GM19035 (cell line): ENCODE measurements at regions not wholly inside any gene's neighbourhood (a gene's known extent, or its start where the extent isn't known, plus 50 kb on each side); places are given as distances from the start of the nearest gene placed in this dataset.

Experiments used
- ATAC-seq: cut with Tn5 transposase; IDR thresholded peaks from one replicate; pipeline ENCODE4 v1.9.1; 2021; ENCODE audit not compliant: unreplicated experiment

DNA sequence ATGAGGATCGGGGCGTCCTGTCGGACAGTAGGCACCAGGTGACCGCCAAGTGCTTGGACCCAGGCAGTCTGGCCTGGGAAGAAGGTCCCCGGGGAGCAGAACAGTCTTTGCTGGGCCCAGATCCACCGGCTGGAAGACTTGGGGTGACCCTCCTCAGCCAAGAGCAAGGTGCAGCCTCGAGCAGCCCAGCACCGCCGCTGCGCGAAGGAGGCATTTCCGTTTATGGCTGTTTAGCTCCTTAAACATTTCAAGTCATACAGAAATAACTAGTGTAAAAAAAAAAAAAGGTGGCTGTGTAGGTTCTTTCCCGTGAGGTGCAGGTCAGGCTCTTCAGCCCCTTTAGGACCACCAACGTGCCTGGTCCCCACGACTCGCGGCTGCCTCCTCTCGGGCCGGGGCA is 370.2 kb downstream of the CMPK2 start:
- no peak for ATAC-seq

DNA sequence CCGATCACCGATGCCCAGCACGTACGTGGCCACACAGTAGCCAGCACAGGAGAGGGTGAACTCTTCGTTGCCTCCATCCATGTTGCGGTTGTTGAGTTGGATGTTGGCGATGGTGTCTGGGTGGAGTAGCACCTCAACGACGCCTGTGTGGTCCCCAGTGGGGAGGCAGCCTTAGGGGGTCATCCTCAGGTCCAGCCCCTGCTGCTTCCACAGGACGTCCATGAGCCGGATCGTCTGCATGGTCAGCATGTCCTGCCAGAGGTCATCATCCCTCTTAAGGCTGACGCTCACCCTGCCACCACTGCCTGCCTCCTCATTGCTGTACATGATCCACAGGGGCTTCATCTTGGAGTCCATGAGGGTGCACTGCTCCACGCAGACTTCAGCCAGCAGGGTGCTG is 369.3 kb downstream of the CMPK2 start:
- ATAC-seq, result no peak

DNA sequence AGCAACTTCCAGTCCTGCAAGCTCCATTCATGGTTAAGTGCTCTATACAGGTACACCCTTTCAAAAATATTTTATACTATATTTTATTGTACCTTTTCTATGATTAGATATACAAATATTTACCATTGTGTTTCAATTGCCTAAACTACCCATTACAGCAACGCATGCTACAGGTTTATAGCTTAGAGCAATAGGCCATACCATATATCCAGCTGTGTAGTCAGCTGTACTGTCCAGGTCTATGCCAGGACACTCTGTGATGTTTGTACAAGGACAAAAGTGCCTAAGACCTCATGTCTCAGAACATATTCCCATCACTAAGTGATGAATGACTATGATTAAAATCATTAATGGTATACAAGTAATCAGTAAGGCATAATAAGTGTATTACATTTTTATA is 368.7 kb downstream of the CMPK2 start:
- ATAC-seq, result no peak

DNA sequence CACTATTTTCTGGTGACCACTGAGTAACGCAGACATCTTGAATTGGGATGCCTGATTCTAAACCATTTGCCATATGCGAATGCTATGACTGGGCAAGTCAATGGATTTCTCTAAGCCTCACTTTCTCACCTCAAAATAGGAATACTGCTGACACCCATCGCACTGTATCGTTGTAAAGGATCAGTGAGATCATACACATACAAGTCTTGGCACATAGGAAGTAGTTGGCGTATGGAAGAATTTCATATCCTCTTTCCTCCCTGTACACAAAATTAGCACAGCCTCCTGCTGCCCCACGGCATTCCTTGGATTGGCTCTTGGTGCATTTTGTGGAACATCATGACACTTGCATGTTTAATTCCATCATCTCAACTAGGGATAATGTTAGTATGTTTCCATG is 366.9 kb downstream of the CMPK2 start:
- no peak for ATAC-seq

DNA sequence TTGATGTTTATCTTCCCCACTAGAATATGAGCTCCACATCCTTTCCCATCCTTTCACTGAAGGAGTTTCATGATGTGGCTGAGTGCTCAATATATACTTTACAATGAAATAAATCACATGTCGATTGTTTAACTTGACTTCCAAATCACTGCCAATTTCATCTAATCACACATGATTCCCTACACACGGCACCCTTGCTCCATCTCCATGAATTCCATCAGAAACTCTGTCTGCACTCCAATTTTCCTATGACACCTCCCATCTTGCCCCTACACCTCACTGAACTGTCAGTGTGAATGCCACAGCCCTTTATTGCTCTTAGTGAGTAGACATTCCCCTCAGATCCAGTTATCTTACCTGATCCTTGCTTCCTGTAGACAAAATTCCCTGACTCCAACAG is 366.0 kb downstream of the CMPK2 start:
- ATAC-seq, result no peak

DNA sequence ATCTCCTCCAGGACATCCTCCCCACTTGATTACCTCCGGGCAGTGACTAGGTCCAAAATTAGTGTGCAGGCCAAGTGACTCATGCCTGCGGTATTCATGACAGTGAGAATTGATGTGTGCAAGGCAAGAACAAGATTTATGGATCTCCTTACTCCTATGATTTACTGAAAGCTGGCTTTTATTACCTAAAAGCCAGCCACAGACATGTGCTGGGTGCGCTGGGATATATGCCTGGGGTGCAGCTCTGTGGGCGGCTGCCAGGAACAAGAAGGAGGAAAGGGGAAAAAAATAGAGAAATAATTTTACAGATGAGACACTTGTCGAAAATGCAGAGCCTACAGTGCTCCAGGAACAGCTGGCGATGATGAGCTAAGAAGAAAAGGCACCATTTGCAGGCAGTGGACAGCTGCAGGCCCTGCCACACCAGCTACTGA is 359.3 kb downstream of the CMPK2 start:
- ATAC-seq, result no peak

DNA sequence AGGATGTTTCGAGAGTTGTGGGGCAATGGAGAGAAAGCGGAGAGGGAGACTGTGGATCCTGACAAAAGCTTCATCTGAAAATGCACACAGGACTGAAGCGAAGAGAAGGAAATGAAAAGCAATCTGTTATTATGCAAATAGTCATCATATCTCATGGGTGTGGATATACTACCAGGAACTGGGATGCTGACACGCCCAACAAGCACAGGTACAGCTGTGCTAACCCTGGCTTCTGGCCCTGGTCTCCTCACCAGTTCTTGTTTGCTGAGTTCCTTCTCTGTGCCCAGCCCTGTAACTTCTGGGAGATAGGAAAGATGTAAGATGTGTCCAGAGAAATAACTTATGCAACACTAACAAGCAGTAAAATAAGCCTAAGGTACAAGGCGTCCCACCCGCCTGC is 358.8 kb downstream of the CMPK2 start:
- no peak for ATAC-seq

DNA sequence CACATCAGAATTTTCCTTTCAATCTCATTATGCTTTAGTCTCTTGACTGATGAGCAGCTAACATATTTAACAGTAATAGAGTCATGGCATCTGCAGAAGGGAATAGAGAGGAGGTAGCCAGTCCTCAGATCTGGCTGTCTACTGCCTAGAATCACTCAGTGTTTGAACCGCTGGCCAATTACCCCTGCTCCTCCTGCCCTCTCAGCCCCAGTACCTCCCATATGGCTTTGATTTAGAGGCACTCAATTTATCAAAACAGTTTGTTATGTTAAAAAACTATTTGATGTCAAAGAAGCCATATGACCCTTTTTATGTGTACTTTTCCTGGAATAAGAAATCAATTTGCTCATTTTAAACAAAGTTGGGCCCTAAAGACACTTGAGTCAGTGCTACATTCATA is 355.2 kb downstream of the CMPK2 start:
- no peak for ATAC-seq

DNA sequence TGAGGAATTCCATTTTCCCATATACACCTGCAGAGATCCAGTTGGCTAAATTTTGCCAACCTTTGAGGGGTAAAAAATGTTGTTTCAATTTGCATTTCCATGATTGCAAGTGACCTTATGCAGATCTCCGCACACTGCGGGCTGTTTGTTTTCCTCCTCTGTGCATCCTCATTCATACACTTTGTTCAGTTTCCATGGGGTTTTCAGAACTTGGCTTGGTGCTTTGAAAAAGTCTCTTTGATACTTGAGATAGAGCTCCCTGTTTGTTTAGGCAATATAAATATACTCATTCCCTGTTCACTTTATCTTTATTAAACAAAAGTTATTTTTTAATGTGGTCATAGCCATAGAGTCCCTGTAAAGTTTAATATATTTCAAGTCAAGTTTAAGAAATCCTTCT is 353.1 kb downstream of the CMPK2 start:
- no peak for ATAC-seq

DNA sequence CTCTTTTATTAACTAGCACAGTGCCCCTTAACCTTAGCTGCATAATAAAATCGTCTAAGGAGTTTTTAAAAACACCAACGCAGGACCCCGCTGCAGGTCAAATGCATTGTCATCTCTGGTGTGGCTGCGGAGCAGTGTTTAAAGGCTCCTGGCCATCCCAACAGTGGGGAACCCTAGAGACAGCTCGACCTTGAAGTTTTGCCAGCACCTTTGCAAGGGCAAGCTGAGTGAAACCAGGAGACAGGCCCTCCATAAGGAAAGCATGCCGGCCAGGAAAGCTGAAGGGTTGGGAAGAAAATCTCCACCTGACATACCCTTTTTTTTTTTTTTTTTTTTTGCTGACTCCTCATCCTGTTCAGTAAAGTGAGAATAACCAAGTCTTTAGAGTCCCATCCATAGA is 349.0 kb downstream of the CMPK2 start:
- no peak for ATAC-seq

DNA sequence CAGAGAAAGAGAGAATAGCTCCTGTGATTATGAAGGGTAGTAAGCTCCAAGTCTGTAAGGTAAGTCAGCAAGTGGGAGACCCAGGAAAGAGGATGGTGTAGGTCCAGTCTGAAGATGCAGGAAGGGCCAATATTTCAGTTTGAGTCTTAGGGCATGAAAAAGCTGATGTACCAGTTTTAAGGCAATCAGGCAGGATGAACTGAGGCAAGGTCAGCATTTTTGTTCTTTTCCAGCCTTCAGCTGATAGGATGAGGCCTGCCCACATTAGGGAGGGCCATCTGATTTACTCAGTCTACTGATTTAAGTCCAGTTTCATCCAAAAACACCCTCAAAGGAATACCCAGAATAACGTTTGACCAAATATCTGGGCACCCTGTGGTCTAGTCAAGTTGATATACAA is 347.3 kb downstream of the CMPK2 start:
- ATAC-seq, result no peak

DNA sequence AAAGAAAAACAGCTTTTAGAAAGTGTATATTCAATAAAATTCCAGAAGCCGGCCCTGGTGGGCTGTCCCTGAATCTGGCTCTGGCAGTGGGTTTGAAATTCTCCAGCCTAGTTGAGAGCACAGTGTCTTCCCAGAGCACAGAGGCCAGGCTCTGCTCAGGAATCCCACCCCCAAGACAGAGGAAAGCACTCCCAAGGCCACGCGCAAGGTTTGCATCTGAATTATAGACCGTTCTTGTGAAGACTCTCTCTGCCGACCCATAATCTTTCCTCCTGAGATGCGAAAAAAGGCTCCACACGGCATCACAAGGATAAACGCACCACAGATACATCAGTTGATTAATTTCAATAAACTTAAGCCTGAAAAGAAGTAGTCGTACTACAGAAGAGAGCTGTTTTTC is 342.2 kb downstream of the CMPK2 start:
- ATAC-seq, result no peak

DNA sequence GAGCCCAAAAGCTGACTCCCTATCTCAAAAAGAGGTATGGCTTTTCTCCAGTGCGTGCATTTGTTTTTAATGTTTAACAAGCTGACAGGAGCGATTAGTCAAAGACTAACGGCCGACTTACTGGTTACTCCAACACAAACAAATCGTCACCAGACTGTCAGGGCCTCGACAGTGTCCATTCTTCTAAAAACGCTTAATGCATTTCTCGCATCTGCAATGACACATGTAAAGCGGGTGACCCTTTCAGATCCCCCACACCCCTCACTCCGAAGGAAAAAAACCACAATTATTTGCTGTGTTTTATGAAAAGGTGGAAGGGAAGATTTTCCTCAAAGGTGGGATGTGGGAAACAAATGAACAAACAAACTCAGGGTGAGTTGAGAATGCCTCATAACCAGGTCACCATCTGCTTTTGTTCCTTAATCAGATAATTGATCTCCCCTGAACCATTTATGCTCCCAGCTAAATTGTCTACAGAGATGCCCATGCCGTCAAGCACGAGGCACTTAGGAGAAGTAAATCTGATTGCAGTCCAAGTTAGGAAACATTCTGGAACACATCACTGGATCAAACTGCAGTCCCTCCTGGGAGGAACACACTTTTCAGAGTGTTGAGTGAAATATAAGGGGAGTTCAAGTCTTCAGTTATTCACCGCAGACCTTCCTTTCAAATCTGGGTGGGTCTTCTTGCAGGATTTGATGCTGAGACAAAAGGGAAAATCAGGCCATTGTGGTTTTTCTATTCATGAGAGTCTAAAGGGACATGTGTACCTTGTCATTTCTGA is 340.8 kb downstream of the CMPK2 start:
- ATAC-seq, result no peak

DNA sequence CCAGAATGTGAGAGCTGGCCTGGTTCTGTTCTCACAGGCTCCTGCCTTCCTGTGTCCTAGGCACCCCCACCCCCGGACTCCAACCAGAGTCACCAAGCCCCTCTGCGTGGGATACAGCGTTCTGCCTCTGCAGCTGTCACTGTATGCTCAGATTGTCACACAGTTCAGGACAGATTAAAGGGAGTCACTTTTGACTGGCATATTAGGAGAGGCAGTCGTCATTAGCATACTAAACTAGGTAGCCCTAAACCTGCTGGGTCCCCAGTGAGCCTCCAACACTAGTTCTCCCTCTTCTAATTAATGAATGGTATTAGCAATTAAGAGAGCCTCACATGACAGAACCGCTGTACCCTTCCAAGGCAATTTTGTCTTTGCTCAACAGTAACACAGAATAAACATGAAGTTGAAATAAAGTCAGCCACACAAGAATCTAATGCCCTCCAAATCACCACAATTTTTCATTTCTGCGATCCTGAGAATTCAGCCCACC is 340.2 kb downstream of the CMPK2 start:
- no peak for ATAC-seq

DNA sequence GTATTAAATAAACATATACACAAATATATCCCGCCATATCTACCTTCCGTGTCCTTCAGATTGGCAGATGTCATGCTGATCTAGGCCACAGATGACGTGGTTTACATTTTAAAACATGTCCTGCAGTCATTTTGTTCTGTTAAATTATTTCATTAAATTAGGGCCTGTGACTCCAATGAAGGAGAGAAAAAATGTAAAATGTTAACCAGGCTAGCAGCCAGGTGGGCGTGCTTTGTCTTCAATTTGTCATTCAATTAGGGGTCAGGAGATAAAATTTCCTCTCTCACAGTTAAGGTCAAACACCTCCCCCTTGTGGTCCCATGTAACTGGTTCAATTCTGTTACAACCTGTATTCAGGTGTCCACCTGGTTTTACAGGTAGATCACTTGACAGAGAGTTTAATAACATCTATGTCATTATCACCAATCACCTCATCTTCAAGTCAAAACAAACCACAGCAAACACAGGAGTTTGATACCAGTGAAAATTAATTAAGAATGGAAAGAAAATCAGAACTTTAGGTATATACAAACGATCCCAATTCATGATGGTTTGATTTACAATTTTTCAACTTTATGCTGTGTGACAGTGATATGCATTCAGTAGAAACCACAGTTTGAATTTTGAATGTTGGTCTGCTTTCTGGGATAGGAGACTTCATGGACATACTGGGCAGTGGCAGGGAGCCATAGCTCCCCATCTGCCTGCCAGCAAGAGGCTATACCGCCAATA is 339.4 kb downstream of the CMPK2 start:
- ATAC-seq, result no peak

DNA sequence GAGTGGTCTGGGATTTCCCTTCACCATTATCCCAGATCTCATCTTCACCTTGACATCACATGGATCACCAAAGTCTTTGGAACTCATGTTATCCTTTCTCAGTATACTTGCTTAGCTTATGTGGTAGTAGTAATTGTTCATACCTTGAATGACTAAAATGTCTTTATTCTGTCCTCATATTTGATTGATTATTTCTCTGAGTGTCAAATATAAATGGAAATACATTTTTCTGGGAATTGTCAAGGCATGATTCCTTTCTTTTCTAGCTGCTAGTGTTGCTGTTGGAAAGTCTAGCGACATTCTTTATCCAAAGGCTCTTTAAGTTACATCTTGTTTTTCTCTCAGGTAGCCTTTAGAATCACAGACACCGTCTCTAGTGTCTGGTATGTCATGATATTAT is 334.4 kb downstream of the CMPK2 start:
- ATAC-seq, result no peak

DNA sequence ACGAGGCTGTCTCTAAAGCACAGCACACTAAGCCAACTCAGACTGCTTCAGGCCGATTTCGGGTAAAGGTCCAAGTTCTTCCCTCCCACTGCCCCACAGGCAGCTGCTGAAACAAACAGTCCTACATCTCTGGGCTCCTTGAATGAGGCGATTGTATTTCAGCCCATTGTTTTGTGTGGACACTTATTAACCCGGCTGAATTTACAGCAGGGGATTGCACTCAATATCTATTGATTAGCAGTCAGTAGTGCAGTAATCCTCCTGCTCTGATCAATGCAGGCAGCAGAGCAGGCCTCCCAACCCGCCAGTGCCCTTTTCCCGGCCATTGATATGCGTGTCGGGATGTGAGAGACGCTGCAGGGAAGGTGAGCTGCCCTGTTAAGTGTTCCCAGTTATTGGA is 330.1 kb downstream of the CMPK2 start:
- ATAC-seq, result no peak

DNA sequence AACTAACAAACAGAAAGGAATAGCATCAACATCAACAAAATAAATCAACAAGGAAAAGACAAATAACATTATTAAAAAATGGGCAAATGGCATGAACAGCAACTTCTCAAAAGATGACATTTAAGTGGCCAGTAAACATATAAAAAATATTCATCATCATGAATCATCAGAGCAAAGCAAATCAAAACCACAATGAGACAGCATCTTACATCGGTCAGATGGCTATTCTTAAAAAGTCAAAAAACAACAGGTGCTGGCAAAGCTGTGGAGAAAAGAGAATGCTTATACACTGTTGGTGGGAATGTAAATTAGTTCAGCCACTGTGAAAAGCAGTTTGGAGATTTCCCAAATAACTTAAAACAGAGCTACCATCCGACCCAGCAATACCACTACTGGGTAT is 327.1 kb downstream of the CMPK2 start:
- no peak for ATAC-seq

DNA sequence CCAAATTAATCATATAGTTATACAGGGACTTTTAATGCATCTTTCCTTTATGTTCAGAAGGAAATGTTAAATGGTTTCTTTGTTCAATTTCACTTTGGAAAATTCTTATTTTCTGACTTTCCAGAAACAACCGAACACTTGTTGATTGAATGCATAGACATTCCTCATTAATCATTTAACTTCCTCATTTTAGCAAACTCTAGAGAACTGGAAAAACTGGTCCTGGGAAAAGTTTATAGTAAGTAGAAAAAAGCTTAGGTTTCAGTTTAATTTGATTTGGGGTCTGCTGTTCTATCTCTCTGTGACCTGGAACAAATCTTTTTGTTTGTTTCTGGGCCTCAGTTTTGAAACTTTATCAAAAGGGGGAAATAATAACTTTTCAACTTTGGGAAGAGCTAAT is 320.4 kb downstream of the CMPK2 start:
- ATAC-seq, result no peak

DNA sequence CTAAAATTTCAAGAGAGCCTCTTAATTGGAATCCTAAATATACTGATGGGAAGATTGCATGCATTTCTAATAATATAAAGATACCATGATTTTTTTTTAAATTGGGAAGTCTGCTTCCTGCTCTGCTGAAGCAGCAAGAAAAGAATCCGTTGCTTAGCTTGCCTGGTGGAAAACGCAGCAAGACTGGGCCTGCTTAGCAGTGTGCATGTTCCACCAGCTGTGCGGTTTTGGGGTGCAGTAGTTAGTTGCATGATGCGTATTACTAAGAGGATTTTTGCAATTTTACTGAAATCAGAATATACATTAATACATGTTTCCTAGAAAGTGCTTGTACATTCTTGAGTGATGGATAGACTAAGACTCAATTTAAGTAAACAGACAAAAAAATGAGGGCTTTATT is 319.9 kb downstream of the CMPK2 start:
- no peak for ATAC-seq

DNA sequence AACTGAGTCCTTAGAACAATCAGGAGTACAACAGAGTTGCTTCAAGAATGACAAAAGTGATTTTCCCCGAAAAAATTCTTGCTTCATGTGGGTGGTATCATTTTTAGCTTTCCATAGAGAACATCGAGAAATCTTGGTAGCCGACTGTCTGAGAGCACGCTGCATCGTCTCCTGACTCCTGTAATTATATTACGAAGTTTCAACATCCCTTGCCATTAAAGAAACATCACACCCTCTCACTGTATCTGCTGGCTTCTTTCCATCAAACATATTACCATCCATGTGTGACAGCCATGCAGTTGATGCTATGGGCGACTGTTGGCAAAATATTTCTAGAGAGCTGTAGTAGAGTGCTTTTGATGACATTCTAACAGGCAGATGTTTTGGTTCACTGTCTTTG is 311.2 kb downstream of the CMPK2 start:
- ATAC-seq, result no peak

DNA sequence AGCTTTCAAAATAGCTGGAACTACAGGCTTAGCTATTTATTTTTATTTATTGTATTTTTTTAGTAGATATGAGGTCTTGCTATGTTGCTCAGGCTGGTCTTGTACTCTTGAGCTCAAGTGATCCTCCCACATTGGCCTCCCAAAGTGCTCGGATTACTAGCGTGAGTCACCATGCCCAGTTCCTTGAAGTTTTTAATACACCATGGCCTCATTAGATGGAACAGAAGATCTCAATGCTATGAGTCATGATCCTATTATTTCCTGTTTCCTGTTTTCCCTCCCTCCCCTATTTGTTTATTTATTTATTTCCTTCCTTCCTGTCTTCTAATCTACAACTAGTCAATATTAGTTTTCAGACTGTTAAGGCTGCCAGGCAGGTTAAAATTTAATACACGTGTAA is 309.0 kb downstream of the CMPK2 start:
- no peak for ATAC-seq

DNA sequence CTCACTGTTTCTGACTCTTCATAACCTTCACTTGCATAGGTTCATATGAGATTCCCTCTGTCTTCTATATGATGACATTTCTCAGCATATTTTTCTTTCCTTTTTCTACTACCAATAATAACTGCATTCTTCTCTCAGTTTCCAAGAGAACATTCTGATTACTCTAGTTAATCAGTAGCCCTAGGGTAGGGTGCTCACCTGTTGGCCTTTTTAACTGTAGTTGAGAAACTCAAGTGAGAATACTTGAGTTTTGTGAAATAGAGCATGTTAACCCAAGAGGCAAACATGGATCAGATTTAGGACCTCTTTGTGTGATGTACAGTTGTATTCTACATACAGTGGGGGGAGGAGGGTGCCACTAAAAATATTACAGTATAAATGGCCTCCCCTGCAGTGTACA is 308.0 kb downstream of the CMPK2 start:
- no peak for ATAC-seq
